GM19328 (cell line): ENCODE measurements at regions not wholly inside any gene's neighbourhood (a gene's known extent, or its start where the extent isn't known, plus 50 kb on each side); places are given as distances from the start of the nearest gene placed in this dataset.
"Not testable (repeated sequence)": the region's sequence is repeated elsewhere in the genome, so short reads cannot be mapped to it uniquely, and the experiment has no call there.

ENCODE experiments used
- ATAC-seq: cut with Tn5 transposase; IDR thresholded peaks from one replicate; pipeline ENCODE4 v1.9.1; 2021; ENCODE audit warnings: mild to moderate bottlenecking, moderate library complexity; ENCODE audit not compliant: unreplicated experiment

DNA sequence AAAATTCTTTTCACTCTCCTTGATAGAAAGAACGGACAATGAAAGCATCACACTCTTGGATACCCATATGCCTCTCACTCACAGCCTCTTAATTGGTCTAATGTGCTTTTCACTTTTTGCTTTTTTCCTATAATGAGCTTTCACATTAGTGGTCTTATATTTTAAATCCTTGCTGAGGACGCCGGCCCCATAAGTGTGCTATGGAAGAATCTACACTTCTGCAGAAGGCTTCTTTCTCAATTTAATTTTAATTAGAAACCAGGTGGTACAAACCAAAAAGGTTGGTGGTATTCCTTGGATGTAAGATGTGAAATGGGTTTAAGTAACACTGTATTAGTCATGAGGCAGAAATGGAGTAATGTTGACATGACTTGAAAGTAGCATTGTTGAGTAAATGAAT, 190.6 kb upstream of the NFIA start:
- ATAC-seq: no peak

GRCh38 chr1:60891281-60891680, 191.1 kb upstream of the NFIA start:
- ATAC-seq: no peak

- no peak for ATAC-seq
These were observed 191.7 kb upstream of the NFIA start for GRCh38 chr1:60890664-60891063.

GRCh38 chr1:60889709-60890108, 192.7 kb upstream of the NFIA start:
- no peak for ATAC-seq

DNA sequence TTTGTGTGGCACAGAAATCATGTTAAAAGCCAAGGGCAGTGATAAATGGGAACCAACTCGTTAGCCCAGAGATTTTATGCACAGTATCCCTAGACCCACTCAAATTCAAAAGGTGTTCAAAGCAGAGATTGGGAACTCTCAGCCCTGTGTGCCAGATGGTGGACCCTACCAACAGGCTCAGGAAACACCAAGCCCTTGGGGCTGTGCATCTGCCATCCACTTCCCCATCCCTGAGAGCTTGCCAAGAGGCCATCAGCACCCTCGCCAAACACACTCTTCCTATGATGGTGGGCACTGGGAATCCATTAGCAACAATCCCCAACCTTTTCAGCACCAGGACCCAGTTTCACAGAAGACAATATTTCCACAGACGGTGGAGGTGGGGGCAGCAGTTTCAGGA, 194.2 kb upstream of the NFIA start:
- ATAC-seq: no peak

- ATAC-seq: no peak
These were observed 195.5 kb upstream of the NFIA start for GRCh38 chr1:60886793-60887331.

GRCh38 chr1:60886090-60886489, 196.3 kb upstream of the NFIA start:
- ATAC-seq: no peak

- no peak for ATAC-seq
These were observed 202.2 kb upstream of the NFIA start for GRCh38 chr1:60880202-60880601.

GRCh38 chr1:60878323-60878722, 204.0 kb upstream of the NFIA start:
- no peak for ATAC-seq

- ATAC-seq: no peak
These were observed 205.0 kb upstream of the NFIA start for GRCh38 chr1:60877376-60877775.

DNA sequence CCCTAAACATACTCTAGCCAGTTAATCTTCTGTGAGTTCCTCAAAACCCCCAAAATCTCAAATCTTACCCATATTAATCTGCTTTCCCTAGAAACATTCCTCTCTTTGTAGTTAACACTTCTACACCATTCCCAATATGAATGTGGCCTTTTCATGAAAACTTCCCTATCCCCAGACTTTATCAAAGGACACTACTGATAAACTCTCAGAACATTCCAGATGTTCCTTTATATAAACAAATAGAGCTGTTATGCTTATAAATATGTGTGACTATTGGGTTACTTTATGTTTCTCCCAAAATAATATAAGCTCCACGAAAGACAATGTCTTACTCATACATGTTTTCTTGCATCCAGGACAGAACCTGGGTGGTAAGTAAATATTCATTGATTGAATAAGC, 205.4 kb upstream of the NFIA start:
- ATAC-seq: no peak

DNA sequence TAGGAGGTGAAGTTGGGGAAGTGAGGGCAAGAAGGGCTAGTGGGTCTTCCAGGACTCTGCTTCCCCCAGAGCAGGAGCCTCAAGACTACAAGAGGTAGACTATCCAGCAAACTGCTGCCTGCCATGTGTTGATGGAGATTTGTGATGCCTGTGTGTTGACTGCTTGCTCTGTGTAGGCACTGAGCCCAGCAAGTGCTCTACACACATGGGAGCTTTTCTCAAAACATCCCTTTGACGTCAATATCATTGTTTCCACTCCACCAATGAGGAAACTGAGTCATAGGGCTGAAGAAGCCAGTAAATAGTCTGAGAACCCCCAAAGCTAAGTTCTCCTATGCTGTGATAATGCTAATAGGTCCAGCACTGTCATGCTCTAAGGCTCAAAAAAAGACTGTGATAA, 207.2 kb upstream of the NFIA start:
- no peak for ATAC-seq

DNA sequence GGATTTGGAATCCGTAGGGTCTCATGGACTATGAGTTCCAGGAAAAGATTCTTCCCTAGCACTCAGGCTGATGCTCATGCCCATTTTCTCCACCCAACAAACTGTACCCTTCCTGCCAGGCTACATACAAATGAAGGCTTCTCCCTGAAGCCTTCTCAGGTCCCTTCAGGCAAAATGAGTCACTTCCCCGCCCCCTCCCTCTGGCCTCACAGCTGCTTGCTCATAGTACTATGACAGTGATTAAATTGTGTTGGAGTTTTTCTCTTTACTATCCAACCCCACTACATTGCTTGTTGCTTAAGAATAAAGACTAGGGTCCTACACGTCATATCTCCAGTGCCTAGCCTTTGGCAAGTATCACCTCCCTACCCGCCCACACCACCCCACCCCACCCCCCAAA, 207.6 kb upstream of the NFIA start:
- ATAC-seq: no peak

DNA sequence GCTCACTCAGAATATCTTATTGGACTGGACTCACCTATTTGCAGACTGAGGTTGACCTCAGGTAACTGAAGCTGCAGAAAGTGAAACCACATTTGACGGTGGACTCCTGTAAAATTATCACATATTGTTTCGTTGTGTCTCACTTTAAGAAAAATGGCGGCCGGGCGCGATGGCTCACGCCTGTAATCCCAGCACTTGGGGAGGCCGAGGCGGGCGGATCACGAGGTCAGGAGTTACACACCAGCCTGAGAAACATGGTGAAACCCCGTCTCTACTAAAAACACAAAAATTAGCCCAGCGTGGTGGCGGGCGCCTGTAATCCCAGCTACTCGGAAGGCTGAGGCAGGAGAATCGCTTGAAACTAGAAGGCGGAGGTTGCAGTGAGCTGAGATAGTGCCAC, 209.0 kb upstream of the NFIA start:
- not testable (repeated sequence) for ATAC-seq

GRCh38 chr1:60872426-60873054, 209.8 kb upstream of the NFIA start:
- ATAC-seq: no peak

GRCh38 chr1:60870269-60870865, 212.0 kb upstream of the NFIA start:
- no peak for ATAC-seq

- no peak for ATAC-seq
These were observed 213.3 kb upstream of the NFIA start for GRCh38 chr1:60868901-60869663.

GRCh38 chr1:60867782-60868181, 214.6 kb upstream of the NFIA start:
- no peak for ATAC-seq

DNA sequence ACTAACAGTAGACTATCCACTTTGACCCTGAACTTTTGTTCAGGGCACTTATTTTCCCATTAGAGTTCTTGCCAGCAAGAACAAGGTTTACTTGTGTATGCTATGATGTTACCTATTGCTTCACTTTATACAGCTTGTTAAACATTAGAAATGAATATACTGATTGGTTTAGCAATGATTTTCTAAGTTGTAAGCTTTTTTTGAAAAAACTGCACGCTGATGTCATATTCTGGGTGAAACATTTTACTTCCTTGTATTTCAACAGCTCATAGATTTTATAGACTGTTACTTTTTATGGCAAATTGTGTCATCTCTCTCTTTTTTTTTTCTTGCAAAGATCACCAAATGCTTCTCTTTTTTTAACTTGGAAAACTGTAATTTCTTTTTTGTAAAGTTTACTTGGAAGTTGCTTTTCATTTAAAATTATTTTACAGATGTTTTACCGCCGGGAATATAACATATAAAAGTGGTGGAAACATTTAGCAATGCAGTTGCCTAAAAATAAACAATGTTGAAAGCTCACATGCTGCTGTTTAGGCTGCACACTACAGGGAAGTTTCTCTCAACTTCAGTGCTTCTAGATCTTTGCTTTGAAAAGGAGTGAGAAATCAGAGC, 215.3 kb upstream of the NFIA start:
- ATAC-seq: no peak

DNA sequence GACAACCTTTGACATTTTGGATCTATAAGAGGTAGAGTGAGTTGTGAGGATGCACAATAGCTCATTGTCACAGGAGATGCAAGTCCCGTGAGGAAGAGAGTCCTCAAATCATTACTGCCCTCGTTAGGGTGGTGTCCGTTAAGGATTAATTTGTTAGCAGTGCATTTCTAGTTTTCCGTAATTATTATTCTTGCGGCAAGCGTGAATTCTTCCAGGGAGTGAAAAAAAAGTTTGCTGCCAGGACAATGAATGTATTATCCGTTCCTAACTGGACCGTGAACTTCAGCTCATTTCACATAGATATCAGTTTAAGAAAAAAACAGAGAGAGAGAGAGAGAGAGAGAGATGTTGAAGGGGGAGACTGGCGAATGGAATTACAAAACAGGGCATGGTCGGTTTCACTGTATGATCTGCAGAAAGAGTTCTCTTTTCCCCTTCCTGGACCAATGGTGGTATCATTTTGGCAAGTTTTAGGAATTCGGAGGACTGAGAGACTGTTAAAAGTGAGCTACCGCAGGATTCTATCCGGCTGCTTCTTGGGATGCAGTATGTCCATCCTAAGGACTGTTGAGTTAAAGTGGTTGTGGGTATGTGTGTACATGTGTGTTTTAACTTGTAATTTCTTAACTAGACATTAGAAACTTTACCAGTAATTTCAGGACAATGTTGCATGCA, 216.0 kb upstream of the NFIA start:
- ATAC-seq: no peak

- no peak for ATAC-seq
These were observed 217.2 kb upstream of the NFIA start for GRCh38 chr1:60865166-60865565.
